SK-N-SH (cell line): ENCODE measurements at regions not wholly inside any gene's neighbourhood (a gene's known extent, or its start where the extent isn't known, plus 50 kb on each side); places are given as distances from the start of the nearest gene placed in this dataset.

Experiments used
- CTCF ChIA-PET: fragments of 300-600, 350-600 bp; formaldehyde crosslinking; extraction: SDS; loops from one replicate; lab custom pipeline; 2021; lab: Yijun Ruan, JAX
- POLR2A ChIA-PET: fragments of 350-600 bp; sonication (Branson Sonifier 250); formaldehyde crosslinking; extraction: SDS; loops from one replicate; lab custom pipeline; 2020; ENCODE audit warnings: antibody characterized with exemption, inconsistent platforms; lab: Yijun Ruan, JAX
- DNase-seq: peaks from one replicate; pipeline ENCODE4 v3.0.0; 2012
- H2AFZ ChIP-seq: fragments of 200-600 bp; sonication (generic); 2 replicates; pipeline ENCODE4 v1.8.1; 2016; ENCODE audit warnings: antibody characterized with exemption, mild to moderate bottlenecking, low read depth
- H3F3A ChIP-seq: fragments of 200-600 bp; sonication (generic); replicated peaks from 2 replicates; pipeline ENCODE3; 2016; ENCODE audit warnings: antibody characterized with exemption, mild to moderate bottlenecking; ENCODE audit not compliant: insufficient read depth
- H3K27ac ChIP-seq, 2 experiments: fragments of 200-500 bp in 1 of 2; fragments of 200-600 bp in 1 of 2; sonication (Bioruptor generic) in 1 of 2; sonication (generic), shearing (Covaris generic) in 1 of 2; 2 replicates each; pipeline versions ENCODE4 v1.5.1 to v1.6.1; 2014 to 2016; ENCODE audit warnings: low read depth in 2 of 2, inconsistent platforms in 1 of 2, low read length in 1 of 2, mild to moderate bottlenecking in 1 of 2, mixed read lengths in 1 of 2
- H3K27me3 ChIP-seq: fragments of 200-600 bp; sonication (generic), shearing (Covaris generic); 2 replicates; pipeline ENCODE4 v1.6.1; 2016; ENCODE audit warnings: mixed run types; ENCODE audit not compliant: insufficient read depth
- H3K36me3 ChIP-seq, 2 experiments: fragments of 200-500 bp in 1 of 2; fragments of 200-600 bp in 1 of 2; sonication (Bioruptor generic) in 1 of 2; sonication (generic) in 1 of 2; replicated peaks in 1 of 2; 2 replicates each; pipeline versions ENCODE3 to v1.5.1; 2014 to 2016; ENCODE audit warnings: low read length in 1 of 2, mild to moderate bottlenecking in 1 of 2; ENCODE audit not compliant: insufficient read depth in 2 of 2, control insufficient read depth in 1 of 2
- H3K4me1 ChIP-seq, 2 experiments: fragments of 200-500 bp in 1 of 2; fragments of 200-600 bp in 1 of 2; sonication (Bioruptor generic) in 1 of 2; sonication (generic), shearing (Covaris generic) in 1 of 2; 2 replicates each; pipeline versions ENCODE4 v1.5.1 to v1.6.1; 2014 to 2016; ENCODE audit warnings: low read depth in 1 of 2, low read length in 1 of 2, mixed run types in 1 of 2; ENCODE audit not compliant: insufficient read depth in 2 of 2, control insufficient read depth in 1 of 2
- H3K4me2 ChIP-seq: fragments of 200-600 bp; sonication (generic), shearing (Covaris generic); 2 replicates; pipeline ENCODE4 v1.6.1; 2017; ENCODE audit warnings: mixed run types
- H3K4me3 ChIP-seq, 2 experiments: fragments of 200-500 bp in 1 of 2; fragments of 200-600 bp in 1 of 2; sonication (Bioruptor generic) in 1 of 2; sonication (generic), shearing (Covaris generic) in 1 of 2; 2 replicates each; pipeline versions ENCODE4 v1.5.1 to v1.8.1; 2014 to 2016; ENCODE audit warnings: low read depth in 2 of 2, inconsistent platforms in 1 of 2, low read length in 1 of 2, mild to moderate bottlenecking in 1 of 2, mixed read lengths in 1 of 2, moderate library complexity in 1 of 2
- H3K79me2 ChIP-seq: fragments of 200-600 bp; sonication (generic); 2 replicates; pipeline ENCODE4 v1.8.1; 2017; ENCODE audit warnings: mild to moderate bottlenecking; ENCODE audit not compliant: insufficient read depth
- H3K9ac ChIP-seq: fragments of 200-600 bp; sonication (generic); 2 replicates; pipeline ENCODE4 v1.6.1; 2017; ENCODE audit warnings: mixed run types
- H3K9me2 ChIP-seq: fragments of 200-600 bp; sonication (generic); 2 replicates; pipeline ENCODE4 v1.6.1; 2017; ENCODE audit warnings: mixed run types
- H3K9me3 ChIP-seq: fragments of 200-600 bp; sonication (generic); 2 replicates; pipeline ENCODE4 v1.6.1; 2017; ENCODE audit warnings: mixed run types, mild to moderate bottlenecking, moderate library complexity
- H4K20me1 ChIP-seq: fragments of 200-600 bp; sonication (generic); 2 replicates; pipeline ENCODE4 v1.6.1; 2017; ENCODE audit warnings: mild to moderate bottlenecking, mixed run types; ENCODE audit not compliant: insufficient read depth
- CHD2 ChIP-seq: fragments of 150-350 bp; IDR thresholded peaks from 2 replicates; pipeline ENCODE4 v1.6.1; 2018; ENCODE audit warnings: low read length; ENCODE audit not compliant: partially characterized antibody
- ELF1 ChIP-seq: IDR thresholded peaks from 2 replicates; pipeline ENCODE4 v1.4.0; 2012
- EZH2phosphoT487 ChIP-seq: fragments of 200-600 bp; sonication (generic); IDR thresholded peaks from 2 replicates; pipeline ENCODE4 v1.6.1; 2017; ENCODE audit warnings: low read depth, mixed run types, mild to moderate bottlenecking, antibody characterized with exemption, moderate library complexity, borderline replicate concordance
- FOXJ3 ChIP-seq: sonication (generic); formaldehyde crosslinking; IDR thresholded peaks from 2 replicates; pipeline ENCODE4 v1.5.1; 2020; ENCODE audit warnings: mild to moderate bottlenecking, missing genetic modification reagents
- GATA2 ChIP-seq: sonication (generic); formaldehyde crosslinking; IDR thresholded peaks from 2 replicates; pipeline ENCODE4 v1.5.0; 2020; ENCODE audit warnings: mild to moderate bottlenecking, missing genetic modification reagents
- NRF1 ChIP-seq: IDR thresholded peaks from 2 replicates; pipeline ENCODE4 v1.6.1; 2012; ENCODE audit warnings: low read depth, mild to moderate bottlenecking, low read length
- POLR2AphosphoS5 ChIP-seq: IDR thresholded peaks from 2 replicates; pipeline ENCODE4 v1.6.1; 2012; ENCODE audit warnings: low read depth, low read length
- RFX5 ChIP-seq: IDR thresholded peaks from 2 replicates; pipeline ENCODE4 v1.6.1; 2012; ENCODE audit warnings: mild to moderate bottlenecking, improper control_type of control experiment, low read length
- TAF1 ChIP-seq: IDR thresholded peaks from 2 replicates; pipeline ENCODE4 v1.6.1; 2012; ENCODE audit warnings: low read depth, mild to moderate bottlenecking, low read length, moderate library complexity, borderline replicate concordance
- TCF12 ChIP-seq: IDR thresholded peaks from 2 replicates; pipeline ENCODE4 v1.4.0; 2012
- YY1 ChIP-seq: IDR thresholded peaks from 2 replicates; pipeline ENCODE4 v1.4.0; 2012; ENCODE audit warnings: low read depth, mild to moderate bottlenecking
- WGBS: methylation state at CpG from one replicate; pipeline ENCODE4 v1.1.6; 2017; ENCODE audit warnings: low lambda C conversion rate; 5-methylcytosine and 5-hydroxymethylcytosine counted together
- TF ChIP-seq, protein P1 (sequence below): fragments of 150-350 bp; IDR thresholded peaks from 2 replicates; pipeline ENCODE4 v1.6.1; 2016; ENCODE audit warnings: mild to moderate bottlenecking, low read depth, low read length
- TF ChIP-seq, protein P2 (sequence below): fragments of 150-350 bp; IDR thresholded peaks from 2 replicates; pipeline ENCODE4 v1.6.1; 2017; ENCODE audit warnings: antibody characterized with exemption, low read length, low read depth, borderline replicate concordance

DNA sequence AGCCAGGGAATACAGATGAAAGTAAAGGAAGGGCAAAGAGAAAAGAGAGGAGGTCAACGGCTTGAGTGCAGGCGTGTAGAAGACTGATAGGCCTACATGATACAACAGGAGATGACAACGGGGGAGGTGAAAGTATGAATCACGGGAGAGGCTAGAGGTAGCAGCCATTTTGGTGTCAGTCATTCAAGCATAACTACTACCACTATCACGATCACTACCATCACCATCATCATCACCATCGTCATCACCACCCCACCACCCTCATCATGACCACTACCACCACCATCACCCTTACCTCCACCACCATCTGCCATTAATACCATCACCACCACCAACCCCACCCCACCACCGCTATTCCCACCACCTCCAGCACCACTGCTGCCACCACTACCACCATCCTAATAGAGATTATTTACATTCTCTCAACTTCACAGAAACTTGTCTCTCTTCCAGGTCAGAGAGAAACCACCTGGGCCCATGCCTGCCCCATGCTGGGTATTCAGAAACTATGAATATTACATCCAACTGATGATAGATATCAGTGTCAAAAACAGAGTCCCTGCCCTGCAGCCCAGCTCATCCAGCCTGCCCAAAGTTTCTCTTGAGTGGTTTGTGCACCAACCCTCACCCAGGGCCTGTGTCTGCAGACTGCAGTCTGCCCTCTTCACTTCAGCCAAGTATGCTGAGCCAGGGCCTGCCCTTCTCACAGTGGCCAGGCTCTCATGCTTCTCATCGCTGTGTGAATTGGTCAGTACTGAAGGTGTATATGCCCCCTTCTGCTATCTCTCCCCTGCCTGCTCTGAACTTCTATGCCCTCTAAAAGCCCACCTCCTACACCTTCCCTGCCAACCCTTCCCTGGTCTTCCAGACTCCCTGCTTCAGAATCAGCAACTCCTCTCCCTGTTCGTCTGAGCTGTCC is 215.6 kb upstream of the TLE3 start:
- H4K20me1 ChIP-seq, result no peaks in the 10 kb centered on the region
- H3K27ac ChIP-seq, result no peak overlapping the region
- no peak for DNase-seq
- no peaks in the 10 kb centered on the region for H3K27me3 ChIP-seq
- no peaks in the 10 kb centered on the region for H3K36me3 ChIP-seq
- H3K79me2 ChIP-seq, result no peaks in the 10 kb centered on the region
- H2AFZ ChIP-seq, result no peak overlapping the region
- 88% methylated on average over 9 of the region's 9 CpGs for WGBS
- no peak overlapping the region for H3K4me2 ChIP-seq
- no peaks in the 10 kb centered on the region for H3K9me2 ChIP-seq
- no peak overlapping the region for H3K4me3 ChIP-seq
- POLR2A ChIA-PET, result no interaction called here
- no peak overlapping the region for H3K9ac ChIP-seq
- peaks cover 5% of the 10 kb centered on the region for H3F3A ChIP-seq
- TF ChIP-seq POLR2AphosphoS5, result no peak
- no peak for TF ChIP-seq TCF12
- no peak for TF ChIP-seq RFX5
- TF ChIP-seq, protein P1, sequence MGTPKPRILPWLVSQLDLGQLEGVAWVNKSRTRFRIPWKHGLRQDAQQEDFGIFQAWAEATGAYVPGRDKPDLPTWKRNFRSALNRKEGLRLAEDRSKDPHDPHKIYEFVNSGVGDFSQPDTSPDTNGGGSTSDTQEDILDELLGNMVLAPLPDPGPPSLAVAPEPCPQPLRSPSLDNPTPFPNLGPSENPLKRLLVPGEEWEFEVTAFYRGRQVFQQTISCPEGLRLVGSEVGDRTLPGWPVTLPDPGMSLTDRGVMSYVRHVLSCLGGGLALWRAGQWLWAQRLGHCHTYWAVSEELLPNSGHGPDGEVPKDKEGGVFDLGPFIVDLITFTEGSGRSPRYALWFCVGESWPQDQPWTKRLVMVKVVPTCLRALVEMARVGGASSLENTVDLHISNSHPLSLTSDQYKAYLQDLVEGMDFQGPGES, result no peak
- TF ChIP-seq ELF1, result no peak
- TF ChIP-seq TAF1, result no peak
- TF ChIP-seq CHD2, result no peak
- TF ChIP-seq EZH2phosphoT487, result no peak
- TF ChIP-seq, protein P2, sequence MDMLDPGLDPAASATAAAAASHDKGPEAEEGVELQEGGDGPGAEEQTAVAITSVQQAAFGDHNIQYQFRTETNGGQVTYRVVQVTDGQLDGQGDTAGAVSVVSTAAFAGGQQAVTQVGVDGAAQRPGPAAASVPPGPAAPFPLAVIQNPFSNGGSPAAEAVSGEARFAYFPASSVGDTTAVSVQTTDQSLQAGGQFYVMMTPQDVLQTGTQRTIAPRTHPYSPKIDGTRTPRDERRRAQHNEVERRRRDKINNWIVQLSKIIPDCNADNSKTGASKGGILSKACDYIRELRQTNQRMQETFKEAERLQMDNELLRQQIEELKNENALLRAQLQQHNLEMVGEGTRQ, result no peak
- TF ChIP-seq FOXJ3 (CRISPR knock-in tag), result no peak
- no peak for TF ChIP-seq NRF1
- TF ChIP-seq, all 33 proteins: peak for 0
- H3K4me1 ChIP-seq, result peaks cover 1 to 22% of the 10 kb centered on the region in 2 experiments; a peak in 2 of 4 replicates
- H3K9me3 ChIP-seq, result no peaks in the 10 kb centered on the region
- CTCF ChIA-PET, result interaction anchor here (0.9 kb wide), 1 partner anchor 28 kb away, joined by 3 read pairs; no protein-coding TSS in a partner anchor

GRCh38 chr15:70311821-70312220 is 214.1 kb upstream of the TLE3 start:
- WGBS, result 50% methylated on average over 1 of the region's 1 CpG
- CTCF ChIA-PET, result no interaction called here
- no peaks in the 10 kb centered on the region for H3K9me3 ChIP-seq

More at GRCh38 chr15:70311821-70312220, 214.1 kb upstream of the TLE3 start:
- H2AFZ ChIP-seq, result no peak overlapping the region
- H3K4me1 ChIP-seq, result peaks cover 0 to 22% of the 10 kb centered on the region in 2 experiments; a peak in 1 of 4 replicates
- no peaks in the 10 kb centered on the region for H3K79me2 ChIP-seq
- DNase-seq, result no peak
- H3K9ac ChIP-seq, result no peak overlapping the region
- H3K36me3 ChIP-seq, result no peaks in the 10 kb centered on the region
- no peaks in the 10 kb centered on the region for H4K20me1 ChIP-seq
- no peaks in the 10 kb centered on the region for H3K27me3 ChIP-seq
- H3F3A ChIP-seq, result no peaks in the 10 kb centered on the region
- H3K4me2 ChIP-seq, result no peak overlapping the region
- H3K4me3 ChIP-seq, result no peak overlapping the region
- no peaks in the 10 kb centered on the region for H3K9me2 ChIP-seq
- no peak overlapping the region for H3K27ac ChIP-seq
- TF ChIP-seq YY1, result no peak
- TF ChIP-seq GATA2 (CRISPR knock-in tag), result no peak
- POLR2A ChIA-PET, result no interaction called here
